ENCODE measurements at regions not wholly inside any gene's neighbourhood (a gene's known extent, or its start where the extent isn't known, plus 50 kb on each side); places are given as distances from the start of the nearest gene placed in this dataset.

- no peak for TF ChIP-seq CTCF (conservative IDR thresholded peaks at IDR 0.05; ENCODE audit: low read depth, low read length)
Measured at GRCh38 chr4:137998666-137999429, 243.3 kb downstream of the SLC7A11 start (continued).

GRCh38 chr4:137997496-137997895 is 244.7 kb downstream of the SLC7A11 start:
- ChIA-PET CTCF (no interaction called here), POLR2A (ENCODE audit: unreplicated experiment) (no interaction called here)
- peak overlapping the region; percentile 52 for H4K91ac ChIP-seq (ENCODE audit: insufficient read depth, low read depth, low read length)
- H3K4ac ChIP-seq (ENCODE audit: low read depth, low read length) = peak overlapping the region; percentile 20
- peak overlapping the region; percentile 74 for H2BK20ac ChIP-seq (ENCODE audit: low read depth, low read length)
- ATAC-seq (ENCODE audit: low read depth) (no peak), DNase-seq (no peak)
- H3K4me2 ChIP-seq (ENCODE audit: low read depth, low read length) = no peak overlapping the region
- peak overlapping the region; percentile 56; the same call in 1 of the 2 replicates for H4K5ac ChIP-seq (ENCODE audit: low read depth, low read length)
- intact Hi-C loops (cut with micrococcal nuclease) (no loop called here), dilution Hi-C loops (cut with HindIII; ENCODE audit: low sequenced_read_pairs, unreplicated experiment) (no loop called here), in situ Hi-C loops (cut with MboI; ENCODE audit: low sequenced_read_pairs) (no loop called here)
- H3K14ac ChIP-seq (replicated peaks; ENCODE audit: low read depth, low read length) = peak overlapping the region; percentile 56
- H2AK9ac ChIP-seq (replicated peaks; ENCODE audit: low read depth, low read length, poor library complexity) = no peak overlapping the region
- H3K4me1 ChIP-seq (ENCODE audit: control insufficient read depth, insufficient read depth, low read length) = peaks cover 8% of the 10 kb centered on the region; the same call in 1 of the 2 replicates
- H2BK15ac ChIP-seq (ENCODE audit: low read depth, low read length) = no peak overlapping the region
- H4K20me1 ChIP-seq (ENCODE audit: insufficient read depth, low read length) = no peaks in the 10 kb centered on the region
- BruUV-seq (replicated peaks) = no TSS peak
- H2BK5ac ChIP-seq (ENCODE audit: low read depth, low read length, poor library complexity, severe bottlenecking) = no peak overlapping the region
- no peak overlapping the region for H3K27ac ChIP-seq (ENCODE audit: insufficient read depth, low read length)
- peak overlapping the region; percentile 35 for H3K18ac ChIP-seq (ENCODE audit: low read depth, low read length)
- H3K9ac ChIP-seq (ENCODE audit: low read depth, low read length) = no peak overlapping the region
- H3K23ac ChIP-seq (ENCODE audit: low read depth, low read length) = no peak overlapping the region
- H2BK120ac ChIP-seq (ENCODE audit: low read depth, low read length) = peak overlapping the region; percentile 81
- H4K8ac ChIP-seq (ENCODE audit: low read depth in 2 of 2, low read length in 2 of 2) = peak overlapping the region in 1 of 2 experiments; percentile 63; a peak in 2 of 4 replicates
- H3K9me3 ChIP-seq (ENCODE audit: control insufficient read depth, insufficient read depth, low read length) = no peaks in the 10 kb centered on the region
- H3K9me1 ChIP-seq (ENCODE audit: insufficient read depth, low read length) = no peaks in the 10 kb centered on the region
- WGBS, 2 experiments (ENCODE audit: extremely low coverage in 2 of 2, insufficient read length in 1 of 2) = no CpG with 5 or more reads among the region's 1 CpG
- no peaks in the 10 kb centered on the region for H3K79me1 ChIP-seq (ENCODE audit: low read depth in 1 of 2, low read length in 2 of 2)
- H2AFZ ChIP-seq (replicated peaks; ENCODE audit: low read length, poor library complexity) = no peak overlapping the region
- no peak overlapping the region for H3K56ac ChIP-seq (ENCODE audit: extremely low read depth, insufficient read depth, low read length)
- no peak overlapping the region for H3K4me3 ChIP-seq (ENCODE audit: insufficient read depth, low read depth, low read length)
- no peak overlapping the region for H2AK5ac ChIP-seq (ENCODE audit: low read depth, low read length)
- no peaks in the 10 kb centered on the region for H3K27me3 ChIP-seq (ENCODE audit: control insufficient read depth, insufficient read depth, low read length)
- no peaks in the 10 kb centered on the region for H3K36me3 ChIP-seq (ENCODE audit: control insufficient read depth, insufficient read depth, low read length)
- no peak for TF ChIP-seq MAFK (IDR thresholded peaks at IDR 0.05; ENCODE audit: low read depth, low read length)
- TF ChIP-seq MAZ (IDR thresholded peaks at IDR 0.05; ENCODE audit: borderline replicate concordance, low read depth, low read length) = no peak
- TF ChIP-seq RAD21 (IDR thresholded peaks at IDR 0.05; ENCODE audit: low read length) = no peak
- no peak for TF ChIP-seq POLR2A (IDR thresholded peaks at IDR 0.05; ENCODE audit: low read depth, low read length)
- no peak for TF ChIP-seq NFE2L2 (IDR thresholded peaks at IDR 0.05; ENCODE audit: low read depth, low read length)
- no peak for TF ChIP-seq CHD1 (IDR thresholded peaks at IDR 0.05; ENCODE audit: low read depth, low read length)
- TF ChIP-seq BHLHE40 (IDR thresholded peaks at IDR 0.05; ENCODE audit: low read depth, low read length) = no peak
- TF ChIP-seq RCOR1 (IDR thresholded peaks at IDR 0.05; ENCODE audit: insufficient replicate concordance, low read length) = no peak
- TF ChIP-seq CTCF (conservative IDR thresholded peaks at IDR 0.05; ENCODE audit: low read depth, low read length) = no peak
- TF ChIP-seq ELK1 (IDR thresholded peaks at IDR 0.05; ENCODE audit: borderline replicate concordance, low read depth, low read length) = no peak
- no peak for TF ChIP-seq RFX5 (IDR thresholded peaks at IDR 0.05; ENCODE audit: low read depth, low read length)

Data from IMR-90 (cell line).